Pancreas (tissue), 10 donors: ENCODE measurements at regions not wholly inside any gene's neighbourhood (a gene's known extent, or its start where the extent isn't known, plus 50 kb on each side); places are given as distances from the start of the nearest gene placed in this dataset.
A peak's percentile ranks its signal among the peaks of the same experiment; 100 is the strongest.

Experiments
- ATAC-seq, 4 donors: fragments of 200-7000 bp; cut with Tn5 transposase; one replicate each; pipeline versions ENCODE4 v1.8.0 to v1.9.1; 2020; ENCODE audit warnings: mild to moderate bottlenecking in 4 of 4, moderate library complexity in 4 of 4
- DNase-seq, 6 donors: peaks; one replicate each; pipeline ENCODE4 v3.0.0-alpha.2; 2020
- FAIRE-seq: peaks from 2 replicates; lab custom pipeline; 2012; peaks lifted over from hg19 to GRCh38; lab: Jason Lieb, UNC
- H3K27ac ChIP-seq, 4 donors: fragments of 200-600 bp; sonication (generic); 1 replicate in 3 of 4; 2 replicates in 1 of 4; pipeline versions ENCODE4 v1.5.0 to v1.8.0; 2020
- H3K27me3 ChIP-seq, 4 donors: fragments of 200-600 bp; one replicate each; pipeline ENCODE4 v1.8.0; 2021
- H3K36me3 ChIP-seq, 3 donors: fragments of 200-600 bp; sonication (generic) in 1 of 3; one replicate each; pipeline versions ENCODE4 v1.5.0 to v1.8.0; 2020 to 2021
- H3K4me1 ChIP-seq, 3 donors: fragments of 200-600 bp; one replicate each; pipeline ENCODE4 v1.8.0; 2021
- H3K4me3 ChIP-seq, 4 donors: fragments of 200-600 bp; sonication (generic) in 2 of 4; one replicate each; pipeline versions ENCODE4 v1.5.0 to v1.8.0; 2020 to 2021
- H3K9me3 ChIP-seq, 4 donors: fragments of 200-600 bp; one replicate each; pipeline ENCODE4 v1.8.0; 2021
- WGBS, 2 donors: extraction: QIAGEN DNeasy Blood & Tissue Kit; methylation state at CpG; one replicate each; pipeline ENCODE4 v1.1.7; 2013; 5-methylcytosine and 5-hydroxymethylcytosine counted together
- intact Hi-C, 3 donors: fragments of 100-400 bp; cut with DNase I; formaldehyde crosslinking; loops; one replicate each; pipeline versions ENCODE4 v1.11.1 to v1.14.2; 2022
- TF ChIP-seq, protein P1 (sequence below), 4 donors: fragments of 200-600 bp; sonication (generic) in 3 of 4; IDR thresholded peaks; one replicate each; pipeline versions ENCODE4 v1.5.0 to v1.8.0; 2021; ENCODE audit warnings: antibody characterized with exemption in 4 of 4
- donor health status: healthy with polysubstance abuse.
- donor health status: DM: no; HTN: no; CAD: no; lungs with moderate emphysema.
- donor health status: DM: no; HTN: no; CAD: no.
- donor health status: control.
- donor health status: control.
- donor health status: Bipolar disorder and iron deficiency.
- donor health status: DM: yes; HTN: yes; CAD: no.
- donor health status: DM: no; HTN: no; CAD: no.
- donor health status: DM: no; HTN: no; CAD: no.
- donor health status: DM: yes; HTN: yes; CAD: no.

DNA sequence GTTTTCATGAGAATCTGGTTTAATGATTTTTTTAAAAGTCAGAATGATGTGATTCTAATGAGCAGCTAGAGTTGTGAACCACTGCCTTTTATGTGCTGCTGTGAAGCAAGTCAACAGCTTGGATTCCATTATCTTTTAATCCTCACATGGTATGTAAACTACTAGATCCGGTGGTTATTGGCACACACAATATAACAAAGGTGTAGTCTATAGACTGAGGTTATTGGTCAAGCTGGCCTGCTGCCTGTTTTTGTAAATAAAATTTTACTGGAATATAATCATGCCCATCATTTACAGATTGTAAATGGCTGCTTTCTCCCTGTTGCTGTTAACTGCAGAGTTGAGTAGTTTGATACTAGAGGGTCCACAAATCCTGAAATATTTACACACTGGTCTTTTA lies 103.1 kb downstream of the OTOL1 start:
- Histone ChIP-seq H3K27me3 (no peaks in the 10 kb centered on the region), H3K4me1 (no peaks in the 10 kb centered on the region), H3K9me3 (no peaks in the 10 kb centered on the region), H3K27ac (no peak overlapping the region), H3K36me3 (no peaks in the 10 kb centered on the region), H3K4me3 (no peak overlapping the region)
- FAIRE-seq (no peak), DNase-seq (no peak), ATAC-seq (no peak)
- intact Hi-C loops, result no loop called here
- WGBS, 2 donors, result 3 to 10% methylated on average over 1 of the region's 1 CpG
- TF ChIP-seq, protein P1, sequence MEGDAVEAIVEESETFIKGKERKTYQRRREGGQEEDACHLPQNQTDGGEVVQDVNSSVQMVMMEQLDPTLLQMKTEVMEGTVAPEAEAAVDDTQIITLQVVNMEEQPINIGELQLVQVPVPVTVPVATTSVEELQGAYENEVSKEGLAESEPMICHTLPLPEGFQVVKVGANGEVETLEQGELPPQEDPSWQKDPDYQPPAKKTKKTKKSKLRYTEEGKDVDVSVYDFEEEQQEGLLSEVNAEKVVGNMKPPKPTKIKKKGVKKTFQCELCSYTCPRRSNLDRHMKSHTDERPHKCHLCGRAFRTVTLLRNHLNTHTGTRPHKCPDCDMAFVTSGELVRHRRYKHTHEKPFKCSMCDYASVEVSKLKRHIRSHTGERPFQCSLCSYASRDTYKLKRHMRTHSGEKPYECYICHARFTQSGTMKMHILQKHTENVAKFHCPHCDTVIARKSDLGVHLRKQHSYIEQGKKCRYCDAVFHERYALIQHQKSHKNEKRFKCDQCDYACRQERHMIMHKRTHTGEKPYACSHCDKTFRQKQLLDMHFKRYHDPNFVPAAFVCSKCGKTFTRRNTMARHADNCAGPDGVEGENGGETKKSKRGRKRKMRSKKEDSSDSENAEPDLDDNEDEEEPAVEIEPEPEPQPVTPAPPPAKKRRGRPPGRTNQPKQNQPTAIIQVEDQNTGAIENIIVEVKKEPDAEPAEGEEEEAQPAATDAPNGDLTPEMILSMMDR (IDR thresholded peaks at IDR 0.05), result no peak

DNA sequence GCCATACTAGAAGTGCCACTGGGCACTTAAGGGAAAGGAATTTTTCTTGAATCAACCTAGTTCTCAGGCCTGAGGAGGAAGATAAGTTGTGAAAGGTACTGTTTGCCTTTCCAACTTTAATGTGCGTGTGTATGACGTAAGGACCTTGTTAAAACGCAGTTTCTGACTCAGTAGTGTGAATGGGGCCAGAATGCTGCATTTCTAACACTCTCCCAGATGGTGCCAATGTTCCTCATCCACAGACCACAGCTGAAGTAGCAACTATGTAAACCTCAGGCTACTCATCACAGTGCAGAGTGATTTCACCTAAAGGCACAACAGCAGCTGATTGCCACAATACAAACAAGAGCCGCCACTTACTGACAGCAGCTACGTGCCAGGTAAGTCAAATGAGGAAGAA lies 103.6 kb downstream of the OTOL1 start:
- no peak overlapping the region for H3K4me3 ChIP-seq
- H3K27me3 ChIP-seq, result no peaks in the 10 kb centered on the region
- WGBS, 2 donors, result 21 to 33% methylated on average over 5 of the region's 5 CpGs
- intact Hi-C loops, result no loop called here
- H3K4me1 ChIP-seq, result no peaks in the 10 kb centered on the region
- no peaks in the 10 kb centered on the region for H3K36me3 ChIP-seq
- H3K9me3 ChIP-seq, result no peaks in the 10 kb centered on the region
- DNase-seq (no peak), ATAC-seq (peak in 1 of 4 donors; percentile 20), FAIRE-seq (no peak)
- TF ChIP-seq, protein P1 (IDR thresholded peaks at IDR 0.05), result no peak
- no peak overlapping the region for H3K27ac ChIP-seq

DNA sequence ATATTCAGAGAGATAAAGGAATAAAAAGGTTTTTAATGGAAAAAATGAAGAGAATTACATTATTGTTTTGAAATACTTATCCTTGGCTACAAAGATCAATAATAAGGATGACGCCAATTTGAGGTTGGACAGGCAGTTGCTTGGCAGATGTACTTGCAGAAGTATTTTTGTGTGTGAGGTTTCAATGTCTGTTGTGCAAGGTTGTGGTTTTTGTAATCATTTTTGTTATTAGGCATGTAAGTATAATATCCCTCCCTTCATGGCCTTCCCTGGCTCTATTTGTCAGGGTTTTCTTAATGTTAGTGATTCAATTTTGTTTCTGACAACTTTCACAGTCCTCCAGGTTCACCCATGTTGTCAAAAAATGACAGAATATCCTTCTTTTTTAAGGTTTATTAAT lies 105.9 kb downstream of the OTOL1 start:
- H3K4me1 ChIP-seq, result no peaks in the 10 kb centered on the region
- no peak for ATAC-seq
- FAIRE-seq, result no peak
- H3K27ac ChIP-seq, result no peak overlapping the region
- no peak overlapping the region for H3K4me3 ChIP-seq
- intact Hi-C loops, result no loop called here
- no peaks in the 10 kb centered on the region for H3K36me3 ChIP-seq
- H3K9me3 ChIP-seq, result no peaks in the 10 kb centered on the region
- no peak for DNase-seq
- WGBS, 2 donors, result 41% methylated on average over 1 of the region's 1 CpG
- H3K27me3 ChIP-seq, result no peaks in the 10 kb centered on the region
- TF ChIP-seq, protein P1 (IDR thresholded peaks at IDR 0.05), result no peak

DNA sequence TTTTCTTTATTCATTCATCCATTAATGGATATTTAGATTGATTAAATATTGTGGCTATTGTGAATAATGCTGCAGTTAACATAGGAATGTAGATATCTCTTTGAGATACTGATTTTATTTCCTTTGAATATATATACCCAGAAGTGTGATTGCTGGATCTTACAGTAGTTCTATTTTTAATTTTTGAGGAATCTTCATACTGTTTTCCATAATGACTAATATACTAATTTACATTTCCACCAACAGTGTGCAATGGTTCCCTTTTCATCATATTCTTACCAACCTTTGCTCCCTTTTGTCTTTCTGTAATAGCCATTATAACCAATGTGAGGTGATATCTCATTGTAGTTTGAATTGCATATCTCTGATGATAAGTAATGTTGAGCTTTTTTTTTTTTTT lies 106.3 kb downstream of the OTOL1 start:
- no peaks in the 10 kb centered on the region for H3K9me3 ChIP-seq
- H3K27ac ChIP-seq, result no peak overlapping the region
- FAIRE-seq, result no peak
- H3K27me3 ChIP-seq, result no peaks in the 10 kb centered on the region
- no peaks in the 10 kb centered on the region for H3K36me3 ChIP-seq
- intact Hi-C loops, result no loop called here
- ATAC-seq, result no peak
- no peak for DNase-seq
- TF ChIP-seq, protein P1 (IDR thresholded peaks at IDR 0.05), result no peak
- H3K4me1 ChIP-seq, result no peaks in the 10 kb centered on the region
- H3K4me3 ChIP-seq, result no peak overlapping the region

DNA sequence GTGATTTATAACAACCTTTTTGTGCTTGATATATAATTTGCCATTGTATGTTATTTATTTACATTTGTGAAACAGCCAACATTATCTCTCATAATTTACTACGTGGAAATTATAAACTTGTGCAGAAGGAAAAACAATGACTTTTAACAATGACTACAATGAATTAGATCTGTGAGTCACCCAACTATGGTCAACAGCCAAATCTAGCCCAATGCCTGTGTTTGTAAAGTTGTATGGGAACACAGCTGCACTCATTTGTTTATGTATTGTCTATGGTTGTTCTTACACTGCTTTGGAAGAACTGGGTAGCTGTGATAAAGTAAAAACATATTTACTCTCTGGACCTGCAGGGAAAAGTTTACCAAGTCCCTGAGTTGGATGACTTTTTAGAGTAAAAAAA lies 110.4 kb downstream of the OTOL1 start:
- TF ChIP-seq, protein P1 (IDR thresholded peaks at IDR 0.05), result no peak
- Histone ChIP-seq H3K4me1 (no peaks in the 10 kb centered on the region), H3K4me3 (no peak overlapping the region), H3K27ac (no peak overlapping the region), H3K9me3 (no peaks in the 10 kb centered on the region), H3K36me3 (no peaks in the 10 kb centered on the region), H3K27me3 (no peaks in the 10 kb centered on the region)
- FAIRE-seq, result no peak
- no peak for DNase-seq
- no peak for ATAC-seq
- 27 to 52% methylated on average over 1 of the region's 1 CpG for WGBS, 2 donors
- intact Hi-C loops, result no loop called here
